ENCODE measurements at regions not wholly inside any gene's neighbourhood (a gene's known extent, or its start where the extent isn't known, plus 50 kb on each side); places are given as distances from the start of the nearest gene placed in this dataset.

GRCh38 chr10:78648256-78648860, 420.4 kb upstream of the ZMIZ1 start:
- Mint-ChIP-seq H3K36me3 (ENCODE audit: insufficient read depth, unreplicated experiment) (no peaks in the 10 kb centered on the region), H3K4me3 (ENCODE audit: low read depth, unreplicated experiment) (no peak overlapping the region), H3K9me3 (ENCODE audit: low read depth, unreplicated experiment) (no peaks in the 10 kb centered on the region), H3K27ac (ENCODE audit: unreplicated experiment) (no peak overlapping the region), H3K4me1 (ENCODE audit: low read depth, unreplicated experiment) (peaks cover 8% of the 10 kb centered on the region), H3K27me3 (ENCODE audit: unreplicated experiment) (no peaks in the 10 kb centered on the region)
- CTCF ChIA-PET: no interaction called here
- no peak for DNase-seq
- TF ChIP-seq, protein P1, sequence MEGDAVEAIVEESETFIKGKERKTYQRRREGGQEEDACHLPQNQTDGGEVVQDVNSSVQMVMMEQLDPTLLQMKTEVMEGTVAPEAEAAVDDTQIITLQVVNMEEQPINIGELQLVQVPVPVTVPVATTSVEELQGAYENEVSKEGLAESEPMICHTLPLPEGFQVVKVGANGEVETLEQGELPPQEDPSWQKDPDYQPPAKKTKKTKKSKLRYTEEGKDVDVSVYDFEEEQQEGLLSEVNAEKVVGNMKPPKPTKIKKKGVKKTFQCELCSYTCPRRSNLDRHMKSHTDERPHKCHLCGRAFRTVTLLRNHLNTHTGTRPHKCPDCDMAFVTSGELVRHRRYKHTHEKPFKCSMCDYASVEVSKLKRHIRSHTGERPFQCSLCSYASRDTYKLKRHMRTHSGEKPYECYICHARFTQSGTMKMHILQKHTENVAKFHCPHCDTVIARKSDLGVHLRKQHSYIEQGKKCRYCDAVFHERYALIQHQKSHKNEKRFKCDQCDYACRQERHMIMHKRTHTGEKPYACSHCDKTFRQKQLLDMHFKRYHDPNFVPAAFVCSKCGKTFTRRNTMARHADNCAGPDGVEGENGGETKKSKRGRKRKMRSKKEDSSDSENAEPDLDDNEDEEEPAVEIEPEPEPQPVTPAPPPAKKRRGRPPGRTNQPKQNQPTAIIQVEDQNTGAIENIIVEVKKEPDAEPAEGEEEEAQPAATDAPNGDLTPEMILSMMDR (IDR thresholded peaks at IDR 0.05; ENCODE audit: unreplicated experiment): no peak
- intact Hi-C loops (cut with micrococcal nuclease; ENCODE audit: unreplicated experiment): no loop called here
- no TSS peak for BruUV-seq (replicated peaks)

GRCh38 chr10:78649429-78649828, 419.3 kb upstream of the ZMIZ1 start:
- TF ChIP-seq, protein P1 (IDR thresholded peaks at IDR 0.05; ENCODE audit: unreplicated experiment): no peak
- no peaks in the 10 kb centered on the region for H3K36me3 Mint-ChIP-seq (ENCODE audit: insufficient read depth, unreplicated experiment)
- no peak for DNase-seq
- CTCF ChIA-PET: interaction anchor here (0.7 kb wide), 1 partner anchor 8 kb away, joined by 3 read pairs; no protein-coding TSS in a partner anchor
- no peak overlapping the region for H3K4me3 Mint-ChIP-seq (ENCODE audit: low read depth, unreplicated experiment)
- no peak overlapping the region for H3K27ac Mint-ChIP-seq (ENCODE audit: unreplicated experiment)
- H3K4me1 Mint-ChIP-seq (ENCODE audit: low read depth, unreplicated experiment): peaks cover 8% of the 10 kb centered on the region
- H3K27me3 Mint-ChIP-seq (ENCODE audit: unreplicated experiment): no peaks in the 10 kb centered on the region
- BruUV-seq (replicated peaks): no TSS peak
- H3K9me3 Mint-ChIP-seq (ENCODE audit: low read depth, unreplicated experiment): no peaks in the 10 kb centered on the region
- intact Hi-C loops (cut with micrococcal nuclease; ENCODE audit: unreplicated experiment): no loop called here

- Mint-ChIP-seq H3K27ac (ENCODE audit: unreplicated experiment) (no peak overlapping the region), H3K27me3 (ENCODE audit: unreplicated experiment) (no peaks in the 10 kb centered on the region), H3K36me3 (ENCODE audit: insufficient read depth, unreplicated experiment) (no peaks in the 10 kb centered on the region), H3K4me3 (ENCODE audit: low read depth, unreplicated experiment) (no peak overlapping the region), H3K9me3 (ENCODE audit: low read depth, unreplicated experiment) (no peaks in the 10 kb centered on the region), H3K4me1 (ENCODE audit: low read depth, unreplicated experiment) (peaks cover 7% of the 10 kb centered on the region)
- intact Hi-C loops (cut with micrococcal nuclease; ENCODE audit: unreplicated experiment): loop anchor here (10.0 kb wide), 1 partner anchor 225 kb away; no protein-coding TSS in a partner anchor
- CTCF ChIA-PET: interaction anchor here (0.7 kb wide), 1 partner anchor 16 kb away, joined by 3 read pairs; no protein-coding TSS in a partner anchor
- no TSS peak for BruUV-seq (replicated peaks)
- TF ChIP-seq, protein P1 (IDR thresholded peaks at IDR 0.05; ENCODE audit: unreplicated experiment): no peak
- no peak for DNase-seq
Measured at GRCh38 chr10:78650122-78650521, 418.6 kb upstream of the ZMIZ1 start.

- no TSS peak for BruUV-seq (replicated peaks)
- Mint-ChIP-seq H3K4me3 (ENCODE audit: low read depth, unreplicated experiment) (no peak overlapping the region), H3K4me1 (ENCODE audit: low read depth, unreplicated experiment) (no peaks in the 10 kb centered on the region), H3K27me3 (ENCODE audit: unreplicated experiment) (no peaks in the 10 kb centered on the region), H3K36me3 (ENCODE audit: insufficient read depth, unreplicated experiment) (no peaks in the 10 kb centered on the region), H3K27ac (ENCODE audit: unreplicated experiment) (no peak overlapping the region), H3K9me3 (ENCODE audit: low read depth, unreplicated experiment) (no peaks in the 10 kb centered on the region)
- intact Hi-C loops (cut with micrococcal nuclease; ENCODE audit: unreplicated experiment): loop anchor here (10.0 kb wide), 1 partner anchor 226 kb away; no protein-coding TSS in a partner anchor
- DNase-seq: no peak
- CTCF ChIA-PET: no interaction called here
- TF ChIP-seq, protein P1 (IDR thresholded peaks at IDR 0.05; ENCODE audit: unreplicated experiment): no peak
Measured at GRCh38 chr10:78651287-78651686, 417.5 kb upstream of the ZMIZ1 start.
